ENCODE measurements at regions not wholly inside any gene's neighbourhood (a gene's known extent, or its start where the extent isn't known, plus 50 kb on each side); places are given as distances from the start of the nearest gene placed in this dataset.

GRCh38 chr1:228975238-228975907 is 240.1 kb downstream of the RHOU start:
- TF ChIP-seq, protein P1, sequence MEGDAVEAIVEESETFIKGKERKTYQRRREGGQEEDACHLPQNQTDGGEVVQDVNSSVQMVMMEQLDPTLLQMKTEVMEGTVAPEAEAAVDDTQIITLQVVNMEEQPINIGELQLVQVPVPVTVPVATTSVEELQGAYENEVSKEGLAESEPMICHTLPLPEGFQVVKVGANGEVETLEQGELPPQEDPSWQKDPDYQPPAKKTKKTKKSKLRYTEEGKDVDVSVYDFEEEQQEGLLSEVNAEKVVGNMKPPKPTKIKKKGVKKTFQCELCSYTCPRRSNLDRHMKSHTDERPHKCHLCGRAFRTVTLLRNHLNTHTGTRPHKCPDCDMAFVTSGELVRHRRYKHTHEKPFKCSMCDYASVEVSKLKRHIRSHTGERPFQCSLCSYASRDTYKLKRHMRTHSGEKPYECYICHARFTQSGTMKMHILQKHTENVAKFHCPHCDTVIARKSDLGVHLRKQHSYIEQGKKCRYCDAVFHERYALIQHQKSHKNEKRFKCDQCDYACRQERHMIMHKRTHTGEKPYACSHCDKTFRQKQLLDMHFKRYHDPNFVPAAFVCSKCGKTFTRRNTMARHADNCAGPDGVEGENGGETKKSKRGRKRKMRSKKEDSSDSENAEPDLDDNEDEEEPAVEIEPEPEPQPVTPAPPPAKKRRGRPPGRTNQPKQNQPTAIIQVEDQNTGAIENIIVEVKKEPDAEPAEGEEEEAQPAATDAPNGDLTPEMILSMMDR (IDR thresholded peaks at IDR 0.05; ENCODE audit: low read length), result no peak
- TF ChIP-seq EZH2 (optimal IDR thresholded peaks at IDR 0.05; ENCODE audit: low read depth, low read length) (no peak), EZH2phosphoT487 (IDR thresholded peaks at IDR 0.05; ENCODE audit: low read length) (no peak)
